Astrocyte of the cerebellum (primary cell): ENCODE measurements at regions not wholly inside any gene's neighbourhood (a gene's known extent, or its start where the extent isn't known, plus 50 kb on each side); places are given as distances from the start of the nearest gene placed in this dataset.
"Not testable (repeated sequence)": the region's sequence is repeated elsewhere in the genome, so short reads cannot be mapped to it uniquely, and the experiment has no call there.

ENCODE experiments used
- DNase-seq: peaks from one replicate; pipeline ENCODE4 v3.0.0-alpha.2; 2011; ENCODE audit warnings: low read depth
- H3K4me3 ChIP-seq: 2 replicates; pipeline ENCODE4 v1.5.1; 2011; ENCODE audit warnings: mild to moderate bottlenecking, low read depth, low read length, moderate library complexity
- CTCF ChIP-seq: IDR thresholded peaks from 2 replicates; pipeline ENCODE4 v1.5.1; 2012; ENCODE audit warnings: low read length, low read depth, moderate library complexity, mild to moderate bottlenecking; ENCODE audit errors: missing control alignments
- in situ Hi-C: cut with HindIII; loops from 2 replicates; pipeline ENCODE4 v1.10.0; 2017; ENCODE audit warnings: low sequenced_read_pairs

DNA sequence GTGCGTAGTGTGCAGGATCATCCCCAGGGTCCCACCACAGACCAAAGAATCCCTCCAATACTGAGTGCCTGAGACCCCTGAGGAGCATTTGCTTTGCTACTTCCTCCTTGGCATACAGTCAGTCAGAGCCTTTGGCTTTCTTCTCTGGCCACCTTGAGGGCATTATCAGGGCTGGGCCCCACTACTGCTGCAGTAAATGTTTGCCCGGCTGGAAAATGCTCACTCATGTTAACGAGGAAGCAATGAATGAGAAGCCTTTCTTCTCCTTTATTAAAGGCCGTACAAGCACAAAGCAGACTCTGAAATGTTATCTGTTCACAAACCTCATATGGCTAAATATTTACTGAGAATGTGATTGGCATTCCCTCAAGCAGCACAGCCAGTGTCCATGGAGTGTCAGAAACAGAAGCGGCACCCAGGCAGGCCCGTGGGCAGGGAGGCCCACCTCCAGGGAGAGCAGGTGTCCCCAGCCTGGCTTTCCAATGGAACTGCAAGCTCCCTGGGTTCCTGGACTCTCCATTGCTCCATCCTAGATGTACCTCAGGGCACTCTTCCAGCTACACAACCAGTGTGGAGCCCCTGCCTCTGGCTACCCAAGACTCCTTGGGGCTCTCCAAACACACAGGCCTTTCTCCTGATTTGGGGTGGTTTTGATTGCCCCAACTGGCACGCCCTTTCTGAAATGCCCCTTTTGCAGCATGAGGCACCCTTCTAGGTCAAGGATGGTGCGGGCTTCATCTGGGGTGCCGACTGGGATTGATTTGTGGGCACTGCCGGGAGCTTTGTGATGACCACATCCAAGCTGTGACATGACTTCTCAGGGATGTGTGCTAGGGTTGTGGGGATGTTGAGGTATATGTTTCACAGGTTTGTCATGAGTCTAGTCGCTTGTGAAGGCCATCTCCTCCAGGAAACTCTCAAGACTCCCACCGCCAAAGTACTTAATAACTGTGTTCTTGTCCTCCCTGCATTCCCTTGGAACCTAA is 195.6 kb downstream of the FAM43A start:
- DNase-seq: no peak
- in situ Hi-C loops: no loop called here
- TF ChIP-seq CTCF: no peak
- H3K4me3 ChIP-seq: no peak overlapping the region

GRCh38 chr3:194884649-194885315 is 199.1 kb downstream of the FAM43A start:
- no peak overlapping the region for H3K4me3 ChIP-seq
- DNase-seq: no peak
- in situ Hi-C loops: no loop called here
- no peak for TF ChIP-seq CTCF

DNA sequence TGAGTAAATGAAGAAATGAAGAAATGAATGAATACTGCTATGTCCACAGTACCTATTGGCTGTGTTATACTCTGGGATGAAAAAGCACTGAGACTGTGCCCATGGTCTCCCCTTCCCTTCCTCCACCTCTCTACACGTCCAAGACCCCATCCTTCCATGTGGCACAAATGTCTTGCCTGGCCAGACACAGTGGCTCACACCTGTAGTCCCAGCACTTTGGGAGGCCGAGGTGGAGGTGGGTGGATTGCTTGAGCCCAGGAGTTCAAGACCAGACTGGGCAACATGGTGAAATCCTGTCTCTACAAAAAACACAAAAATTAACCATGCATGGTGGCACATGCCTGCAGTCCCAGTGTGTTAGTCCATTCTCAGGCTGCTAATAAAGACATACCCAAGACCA is 200.1 kb downstream of the FAM43A start:
- DNase-seq: no peak
- TF ChIP-seq CTCF: no peak
- in situ Hi-C loops: no loop called here
- H3K4me3 ChIP-seq: no peak overlapping the region

DNA sequence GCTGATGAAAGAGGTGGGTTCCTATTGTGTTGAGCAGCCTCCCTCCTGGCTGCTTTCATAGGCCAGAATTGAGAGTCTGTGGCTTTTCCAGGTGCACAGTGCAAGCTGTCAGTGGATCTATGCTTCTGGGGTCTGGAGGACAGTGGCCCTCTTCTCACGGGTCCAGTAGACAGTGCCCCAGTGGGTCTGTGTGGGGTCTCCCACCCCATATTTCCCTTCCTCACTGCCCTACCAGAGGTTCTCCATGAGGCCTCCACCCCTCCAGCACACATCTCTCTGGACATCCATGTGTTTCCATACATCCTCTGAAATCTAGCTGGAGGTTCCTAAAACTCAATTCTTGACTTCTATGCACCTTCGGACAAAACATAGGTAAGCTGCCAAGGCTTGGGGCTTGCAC is 201.2 kb downstream of the FAM43A start:
- no peak overlapping the region for H3K4me3 ChIP-seq
- TF ChIP-seq CTCF: no peak
- no peak for DNase-seq
- in situ Hi-C loops: no loop called here

DNA sequence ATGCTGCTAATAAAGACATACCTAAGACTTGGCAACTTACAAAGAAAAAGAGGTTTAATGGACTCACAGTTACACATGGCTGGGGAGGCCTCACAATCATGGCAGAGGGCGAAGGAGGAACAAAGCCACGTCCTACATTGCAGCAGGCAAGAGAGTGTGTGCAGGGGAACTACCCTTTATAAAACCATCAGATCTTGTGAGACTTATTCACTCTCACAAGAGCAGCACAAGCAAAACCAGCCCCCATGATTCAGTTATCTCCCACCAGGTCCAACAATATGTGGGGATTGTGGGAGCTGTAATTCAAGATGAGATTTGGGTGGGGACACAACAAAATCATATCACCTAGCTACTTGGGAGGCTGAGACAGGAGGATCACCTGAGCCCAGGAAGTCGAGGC is 202.4 kb downstream of the FAM43A start:
- in situ Hi-C loops, H3K4me3 ChIP-seq, DNase-seq: not testable (repeated sequence)

GRCh38 chr3:194888916-194889315 is 203.2 kb downstream of the FAM43A start:
- no peak for TF ChIP-seq CTCF
- no peak for DNase-seq
- no peak overlapping the region for H3K4me3 ChIP-seq
- in situ Hi-C loops: no loop called here

GRCh38 chr3:194890091-194890490 is 204.4 kb downstream of the FAM43A start:
- TF ChIP-seq CTCF: no peak
- in situ Hi-C loops: no loop called here

More at GRCh38 chr3:194890091-194890490, 204.4 kb downstream of the FAM43A start:
- H3K4me3 ChIP-seq: no peak overlapping the region
- no peak for DNase-seq
